IPS DF 6.9 (cell line): ENCODE measurements at regions not wholly inside any gene's neighbourhood (a gene's known extent, or its start where the extent isn't known, plus 50 kb on each side); places are given as distances from the start of the nearest gene placed in this dataset.

Experiments
- DNase-seq: peaks from one replicate; pipeline ENCODE4 v3.0.0-alpha.2; 2013; ENCODE audit warnings: low read depth, low spot score
- H3K27ac ChIP-seq: one replicate; pipeline ENCODE4 v1.5.1; 2013; ENCODE audit warnings: low read length, control low read depth
- H3K27me3 ChIP-seq: 2 replicates; pipeline ENCODE4 v1.6.1; 2013; ENCODE audit warnings: mild to moderate bottlenecking, low read length; ENCODE audit not compliant: control insufficient read depth, insufficient read depth
- H3K36me3 ChIP-seq: 2 replicates; pipeline ENCODE4 v1.6.1; 2013; ENCODE audit warnings: low read length; ENCODE audit not compliant: control insufficient read depth, insufficient read depth
- H3K4me1 ChIP-seq: 2 replicates; pipeline ENCODE4 v1.6.1; 2013; ENCODE audit warnings: low read length; ENCODE audit not compliant: control insufficient read depth, insufficient read depth
- H3K4me3 ChIP-seq: 2 replicates; pipeline ENCODE4 v1.5.1; 2013; ENCODE audit warnings: mild to moderate bottlenecking, low read length
- H3K9me3 ChIP-seq: 2 replicates; pipeline ENCODE4 v1.6.1; 2013; ENCODE audit warnings: low read length, inconsistent platforms; ENCODE audit not compliant: control insufficient read depth, insufficient read depth
- WGBS: extraction: QIAGEN DNeasy Blood & Tissue Kit; methylation state at CpG from one replicate; pipeline ENCODE4 v1.1.7; 2013; ENCODE audit warnings: mixed read lengths, missing lambda C conversion rate; ENCODE audit not compliant: insufficient read length, insufficient coverage; 5-methylcytosine and 5-hydroxymethylcytosine counted together

DNA sequence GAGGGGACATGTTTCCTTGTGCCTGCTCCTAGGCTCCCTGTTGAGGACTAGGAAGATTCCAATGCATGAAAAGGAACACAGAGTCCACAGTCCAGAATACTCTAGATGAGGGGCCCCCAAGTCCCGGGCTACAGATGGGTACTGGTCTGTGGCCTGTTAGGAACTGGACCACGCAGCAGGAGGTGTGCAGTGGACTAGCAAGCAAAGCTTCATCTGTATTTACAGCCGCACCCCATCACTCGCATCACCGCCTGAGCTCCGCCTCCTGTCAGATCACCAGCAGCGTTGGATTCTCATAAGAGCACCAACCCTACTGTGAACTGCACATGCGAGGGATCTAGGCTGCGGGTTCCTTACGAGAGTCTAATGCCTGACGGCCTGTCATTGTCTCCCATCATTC is 233.0 kb upstream of the MKLN1 start:
- peaks cover 5% of the 10 kb centered on the region; the same call in 1 of the 2 replicates for H3K4me1 ChIP-seq
- WGBS: no CpG with 5 or more reads among the region's 11 CpGs
- no peak overlapping the region for H3K27ac ChIP-seq
- no peaks in the 10 kb centered on the region for H3K9me3 ChIP-seq
- H3K4me3 ChIP-seq: no peak overlapping the region
- H3K27me3 ChIP-seq: no peaks in the 10 kb centered on the region
- no peak for DNase-seq
- H3K36me3 ChIP-seq: no peaks in the 10 kb centered on the region

DNA sequence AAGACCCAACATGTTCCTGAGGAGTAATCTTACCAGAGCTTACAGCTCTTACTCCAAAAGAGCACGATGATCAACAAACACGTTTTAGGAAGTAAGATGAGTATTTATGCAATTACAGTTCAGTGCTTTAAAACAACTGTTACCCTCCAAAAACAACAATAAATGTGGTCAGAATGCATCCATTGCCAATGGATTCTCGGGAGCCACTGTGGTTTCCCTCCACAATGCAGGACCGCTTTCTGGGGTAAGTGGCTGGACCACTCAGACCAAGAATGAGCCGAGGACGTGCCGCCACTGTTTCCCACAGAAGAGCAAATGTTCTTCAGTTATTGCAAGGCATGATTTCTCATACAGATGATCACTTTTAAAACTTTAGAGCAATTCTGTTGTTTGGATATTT is 232.3 kb upstream of the MKLN1 start:
- Histone ChIP-seq H3K4me3 (no peak overlapping the region), H3K36me3 (no peaks in the 10 kb centered on the region), H3K9me3 (no peaks in the 10 kb centered on the region), H3K27me3 (no peaks in the 10 kb centered on the region), H3K27ac (no peak overlapping the region), H3K4me1 (peaks cover 5% of the 10 kb centered on the region; the same call in 1 of the 2 replicates)
- whole genome bisulfite sequencing: no CpG with 5 or more reads among the region's 7 CpGs
- DNase-seq: no peak

DNA sequence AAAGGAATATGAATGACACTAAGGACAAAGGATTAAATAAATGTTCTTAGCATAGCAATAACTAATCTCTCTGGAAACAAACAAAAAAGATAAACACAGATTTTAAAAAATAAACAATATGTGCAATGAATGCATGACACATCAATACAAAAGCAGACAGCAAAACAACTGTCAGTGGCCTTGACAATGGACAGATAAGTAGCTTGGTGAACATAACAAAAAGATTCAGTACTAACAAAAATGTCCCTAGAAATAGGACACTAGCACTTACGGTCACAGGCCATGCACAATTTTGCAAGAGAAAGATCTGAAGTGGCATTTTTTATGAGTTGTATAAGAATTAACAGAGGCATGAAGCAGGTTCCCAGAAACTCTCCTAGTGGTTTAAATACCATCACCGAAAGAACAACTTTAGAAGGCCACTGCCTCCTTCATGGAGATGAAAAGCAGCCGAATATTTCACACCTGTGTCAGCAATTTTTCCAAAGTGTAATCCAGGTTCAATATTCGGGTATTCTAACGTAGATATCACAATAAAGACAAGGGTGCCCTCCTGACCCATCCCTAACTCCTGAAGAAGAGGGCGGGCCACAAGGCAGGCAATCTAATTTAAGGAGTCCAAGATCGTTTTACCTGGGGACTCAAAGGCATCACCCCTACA is 231.3 kb upstream of the MKLN1 start:
- no peaks in the 10 kb centered on the region for H3K9me3 ChIP-seq
- no CpG with 5 or more reads among the region's 7 CpGs for WGBS
- H3K4me3 ChIP-seq: no peak overlapping the region
- H3K27ac ChIP-seq: no peak overlapping the region
- no peaks in the 10 kb centered on the region for H3K36me3 ChIP-seq
- DNase-seq: no peak
- H3K27me3 ChIP-seq: no peaks in the 10 kb centered on the region
- H3K4me1 ChIP-seq: peaks cover 5% of the 10 kb centered on the region; the same call in 1 of the 2 replicates

DNA sequence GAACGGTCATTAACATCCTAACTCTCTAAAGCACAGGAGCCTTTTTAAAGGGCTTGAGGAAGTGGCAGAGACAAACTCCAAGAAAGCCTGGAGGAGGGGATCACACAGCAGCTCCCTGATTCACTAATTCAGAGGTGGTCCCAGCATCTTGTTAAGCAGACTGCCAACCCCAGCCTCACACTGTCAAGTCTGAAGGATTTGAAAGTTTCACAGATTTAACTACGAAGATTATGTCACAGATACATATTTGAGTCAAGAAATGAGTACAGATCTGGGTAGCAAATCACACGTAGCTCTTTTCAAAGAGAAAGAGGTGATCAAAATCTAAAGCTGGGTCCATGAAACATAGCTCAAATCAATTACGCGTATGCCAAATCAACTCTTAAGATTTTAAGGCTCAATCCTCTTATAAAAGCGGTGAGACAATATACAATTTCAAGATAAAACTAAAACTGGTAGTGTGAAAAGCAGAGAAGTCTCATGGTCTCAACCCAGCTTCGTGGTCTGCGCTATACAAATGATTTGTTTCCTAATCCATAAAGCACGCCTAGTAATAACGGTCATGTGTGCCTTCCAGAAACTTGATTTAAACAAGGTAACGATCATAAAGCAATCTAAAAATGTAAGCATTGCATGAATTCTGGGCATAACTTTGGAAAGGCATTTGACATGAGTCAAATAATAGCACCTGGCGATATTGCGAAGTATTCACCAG is 229.9 kb upstream of the MKLN1 start:
- no CpG with 5 or more reads among the region's 13 CpGs for WGBS
- Histone ChIP-seq H3K27ac (no peak overlapping the region), H3K27me3 (no peaks in the 10 kb centered on the region), H3K4me3 (no peak overlapping the region), H3K4me1 (no peaks in the 10 kb centered on the region; the same call in 1 of the 2 replicates), H3K36me3 (no peaks in the 10 kb centered on the region), H3K9me3 (no peaks in the 10 kb centered on the region)
- DNase-seq: no peak

DNA sequence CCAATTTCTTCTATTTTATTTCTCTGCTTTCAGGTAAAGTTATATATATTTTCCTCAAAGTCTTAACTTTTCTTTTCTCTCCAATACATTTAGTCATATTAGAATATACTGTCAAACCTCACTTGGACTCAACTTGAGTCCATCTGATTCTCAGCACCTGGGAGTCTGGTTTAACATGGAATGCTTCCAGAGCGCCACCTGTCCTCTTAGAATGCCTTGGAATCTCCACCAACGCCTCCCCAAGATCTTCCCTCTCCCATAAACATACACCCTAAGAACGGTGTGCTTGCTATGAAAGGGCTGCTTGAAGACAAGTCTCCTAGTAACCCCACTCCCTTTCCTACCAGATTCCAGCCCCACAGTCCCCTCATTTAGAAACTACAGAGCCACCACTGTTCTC is 229.1 kb upstream of the MKLN1 start:
- no peaks in the 10 kb centered on the region for H3K27me3 ChIP-seq
- no peak for DNase-seq
- WGBS: no CpG with 5 or more reads among the region's 3 CpGs
- no peak overlapping the region for H3K27ac ChIP-seq
- no peaks in the 10 kb centered on the region for H3K9me3 ChIP-seq
- H3K4me3 ChIP-seq: no peak overlapping the region
- no peaks in the 10 kb centered on the region; the same call in 1 of the 2 replicates for H3K4me1 ChIP-seq
- no peaks in the 10 kb centered on the region for H3K36me3 ChIP-seq

DNA sequence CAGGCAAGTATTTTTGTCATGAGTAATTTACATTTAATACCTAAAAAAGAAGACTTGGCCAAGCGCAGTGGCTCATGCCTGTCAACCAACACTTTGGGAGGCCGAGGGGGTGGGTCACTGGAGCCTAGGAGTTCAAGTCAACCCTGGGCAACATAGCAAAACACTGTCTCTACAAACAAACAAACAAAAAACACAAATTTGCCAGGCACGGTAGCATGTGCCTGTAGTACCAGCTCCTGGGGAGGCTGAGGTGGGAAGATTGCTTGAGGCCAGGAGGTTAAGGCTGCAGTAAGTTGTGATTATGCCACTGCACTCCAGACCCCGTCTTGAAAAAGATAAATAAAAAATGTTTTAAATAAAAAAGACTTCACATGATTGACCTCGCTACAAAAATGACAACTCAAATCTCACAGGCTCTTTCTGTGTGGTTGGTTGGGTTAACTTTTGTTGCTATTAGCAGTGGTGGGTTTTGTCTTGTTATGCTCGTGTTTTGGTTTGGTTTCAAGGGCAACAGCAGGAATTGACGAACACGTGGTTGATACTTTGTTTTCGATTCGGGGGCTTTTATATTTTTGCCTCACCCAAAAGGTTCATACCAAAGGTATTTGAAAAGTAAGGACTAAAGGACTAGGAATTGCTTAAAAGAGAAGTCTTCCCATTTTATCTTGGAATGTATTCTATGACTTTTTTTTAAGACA is 227.2 kb upstream of the MKLN1 start:
- Histone ChIP-seq H3K36me3 (no peaks in the 10 kb centered on the region), H3K4me1 (peaks cover 1% of the 10 kb centered on the region; the same call in 1 of the 2 replicates), H3K4me3 (no peak overlapping the region), H3K27ac (no peak overlapping the region), H3K27me3 (no peaks in the 10 kb centered on the region), H3K9me3 (no peaks in the 10 kb centered on the region)
- no CpG with 5 or more reads among the region's 10 CpGs for WGBS
- DNase-seq: no peak

DNA sequence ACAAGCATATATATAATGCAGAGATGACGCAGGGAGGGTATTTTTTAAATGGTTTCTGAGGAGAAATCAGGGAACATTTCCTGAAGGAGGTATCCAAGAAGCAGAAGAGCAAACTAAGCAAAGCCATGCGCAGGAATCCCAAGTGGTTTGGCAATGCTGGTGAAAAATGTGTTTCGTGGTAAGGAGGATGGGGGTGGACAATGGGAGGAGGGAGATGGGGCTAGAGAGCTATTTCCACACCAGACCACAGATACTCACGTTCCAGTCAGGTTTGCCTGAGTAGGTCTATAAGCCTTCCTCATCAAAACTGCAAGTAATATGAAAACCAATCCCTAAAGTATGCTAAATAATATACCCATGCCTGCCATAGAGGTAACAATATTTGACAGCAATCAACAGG is 223.7 kb upstream of the MKLN1 start:
- peaks cover 1% of the 10 kb centered on the region; the same call in 1 of the 2 replicates for H3K4me1 ChIP-seq
- no peak overlapping the region for H3K4me3 ChIP-seq

DNA sequence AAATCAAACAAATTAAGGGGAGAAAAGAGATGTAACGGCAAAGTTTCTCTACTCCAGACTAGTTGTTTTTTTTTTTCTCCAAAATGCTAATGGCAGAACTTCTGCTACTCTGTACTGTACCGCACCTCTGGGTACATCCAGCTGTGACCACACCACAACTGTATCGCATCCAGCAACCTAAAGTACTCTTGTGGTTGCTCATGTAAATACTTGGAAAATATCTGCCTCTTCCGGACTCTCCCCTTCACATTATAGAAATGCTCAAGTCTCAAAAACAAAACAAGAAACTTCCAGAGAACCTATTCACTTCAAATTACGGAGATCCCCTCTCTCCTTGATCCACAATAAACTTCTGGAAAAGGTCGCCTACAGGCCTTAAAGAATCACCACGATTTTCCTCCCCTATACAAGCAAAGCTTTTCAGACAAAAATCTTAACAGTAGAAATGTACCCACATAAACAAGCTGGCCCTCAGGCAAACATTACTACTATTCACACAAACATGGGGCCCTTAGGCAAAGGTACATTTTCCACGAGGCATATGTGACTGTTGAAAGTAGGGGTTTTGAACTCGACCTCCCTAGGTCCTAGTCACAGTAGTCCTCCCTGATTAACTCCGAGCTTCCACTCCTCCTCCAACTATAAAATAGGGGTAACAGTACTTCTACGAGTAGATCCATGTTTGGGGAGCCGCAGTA is 222.9 kb upstream of the MKLN1 start:
- Histone ChIP-seq H3K9me3 (no peaks in the 10 kb centered on the region), H3K27me3 (no peaks in the 10 kb centered on the region), H3K36me3 (no peaks in the 10 kb centered on the region), H3K4me1 (peaks cover 1% of the 10 kb centered on the region; the same call in 1 of the 2 replicates), H3K4me3 (no peak overlapping the region), H3K27ac (no peak overlapping the region)
- WGBS: no CpG with 5 or more reads among the region's 12 CpGs
- no peak for DNase-seq

More for the DNA sequence above, 223.7 kb upstream of the MKLN1 start:
- H3K27ac ChIP-seq: no peak overlapping the region
- no peaks in the 10 kb centered on the region for H3K9me3 ChIP-seq
- H3K36me3 ChIP-seq: no peaks in the 10 kb centered on the region
- DNase-seq: no peak
- no CpG with 5 or more reads among the region's 4 CpGs for WGBS
- H3K27me3 ChIP-seq: no peaks in the 10 kb centered on the region

DNA sequence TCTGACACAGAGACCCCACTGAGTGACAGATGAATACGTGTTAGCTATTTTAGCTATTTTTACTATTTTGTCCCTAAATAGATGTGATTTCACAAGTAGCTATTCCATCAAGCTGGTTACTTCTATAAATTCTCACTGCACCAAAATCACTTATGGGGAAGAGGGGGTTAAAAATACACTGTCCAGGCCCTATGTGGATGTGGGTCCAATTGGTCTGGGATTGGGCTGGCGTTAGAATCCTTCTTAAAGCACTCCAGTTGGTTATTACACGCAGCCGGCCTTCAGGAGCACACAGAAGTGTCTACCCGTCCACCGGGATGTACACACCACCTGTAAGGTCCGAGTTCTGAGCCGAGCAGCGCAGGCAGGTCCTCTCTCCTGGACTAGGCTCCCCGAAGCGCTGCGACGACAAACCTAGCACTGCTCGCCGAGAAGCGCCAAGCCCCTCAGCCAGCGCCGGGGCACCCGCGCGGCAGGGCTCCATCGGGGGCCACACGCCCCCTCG is 222.3 kb upstream of the MKLN1 start:
- peaks cover 1% of the 10 kb centered on the region; the same call in 1 of the 2 replicates for H3K4me1 ChIP-seq
- peak overlapping the region; percentile 42; the same call in 1 of the 2 replicates for H3K4me3 ChIP-seq
- DNase-seq: no peak
- no peak overlapping the region for H3K27ac ChIP-seq
- no peaks in the 10 kb centered on the region for H3K9me3 ChIP-seq
- WGBS: no CpG with 5 or more reads among the region's 24 CpGs
- H3K36me3 ChIP-seq: no peaks in the 10 kb centered on the region
- H3K27me3 ChIP-seq: no peaks in the 10 kb centered on the region
